Upper lobe of right lung (tissue), 1 donor: ENCODE measurements at regions not wholly inside any gene's neighbourhood (a gene's known extent, or its start where the extent isn't known, plus 50 kb on each side); places are given as distances from the start of the nearest gene placed in this dataset.

Experiments
- ATAC-seq: fragments of 200-7000 bp; cut with Tn5 transposase; one replicate; pipeline ENCODE4 v1.9.1; 2020; ENCODE audit warnings: mild to moderate bottlenecking, moderate library complexity
- DNase-seq: peaks from one replicate; pipeline ENCODE4 v3.0.0-alpha.2; 2020
- H3K27ac ChIP-seq: fragments of 200-600 bp; one replicate; pipeline ENCODE4 v1.8.0; 2022
- H3K27me3 ChIP-seq: fragments of 200-600 bp; one replicate; pipeline ENCODE4 v1.8.0; 2022; ENCODE audit warnings: mild to moderate bottlenecking
- H3K36me3 ChIP-seq: fragments of 200-600 bp; one replicate; pipeline ENCODE4 v1.8.0; 2022
- H3K4me1 ChIP-seq: fragments of 200-600 bp; one replicate; pipeline ENCODE4 v1.8.0; 2022
- H3K4me3 ChIP-seq: fragments of 200-600 bp; one replicate; pipeline ENCODE4 v1.8.0; 2022; ENCODE audit warnings: mild to moderate bottlenecking
- H3K9me3 ChIP-seq: fragments of 200-600 bp; one replicate; pipeline ENCODE4 v1.8.0; 2022
- CTCF ChIP-seq: fragments of 200-600 bp; IDR thresholded peaks from one replicate; pipeline ENCODE4 v1.8.0; 2022; ENCODE audit warnings: antibody characterized with exemption
- intact Hi-C: fragments of 100-400 bp; cut with DNase I; formaldehyde crosslinking; loops from one replicate; pipeline ENCODE4 v1.11.0; 2022
- donor health status: DM: no; HTN: yes; CAD: no; lungs with severe emphysema.

GRCh38 chr2:67082813-67083212 lies 314.3 kb upstream of the ETAA1 start:
- no peaks in the 10 kb centered on the region for H3K36me3 ChIP-seq
- no peaks in the 10 kb centered on the region for H3K27me3 ChIP-seq
- H3K9me3 ChIP-seq: no peaks in the 10 kb centered on the region
- ATAC-seq (no peak), DNase-seq (no peak)
- no peak overlapping the region for H3K27ac ChIP-seq
- intact Hi-C loops: no loop called here
- TF ChIP-seq CTCF: no peak
- H3K4me3 ChIP-seq: no peak overlapping the region
- H3K4me1 ChIP-seq: no peaks in the 10 kb centered on the region

- no peak for DNase-seq
- intact Hi-C loops: no loop called here
- no peak for TF ChIP-seq CTCF
- no peaks in the 10 kb centered on the region for H3K27me3 ChIP-seq
- H3K36me3 ChIP-seq: no peaks in the 10 kb centered on the region
- no peaks in the 10 kb centered on the region for H3K4me1 ChIP-seq
- ATAC-seq: no peak
- H3K27ac ChIP-seq: no peak overlapping the region
- no peaks in the 10 kb centered on the region for H3K9me3 ChIP-seq
- H3K4me3 ChIP-seq: no peak overlapping the region
Measured at GRCh38 chr2:67083951-67084350, 313.2 kb upstream of the ETAA1 start.

GRCh38 chr2:67085146-67085545 lies 312.0 kb upstream of the ETAA1 start:
- Histone ChIP-seq H3K27ac (no peak overlapping the region), H3K36me3 (no peaks in the 10 kb centered on the region), H3K27me3 (no peaks in the 10 kb centered on the region), H3K9me3 (no peaks in the 10 kb centered on the region), H3K4me3 (no peak overlapping the region), H3K4me1 (no peaks in the 10 kb centered on the region)
- no peak for ATAC-seq
- no peak for TF ChIP-seq CTCF
- no peak for DNase-seq
- intact Hi-C loops: no loop called here

- no peaks in the 10 kb centered on the region for H3K36me3 ChIP-seq
- no peaks in the 10 kb centered on the region for H3K27me3 ChIP-seq
- H3K27ac ChIP-seq: no peak overlapping the region
- no peak overlapping the region for H3K4me3 ChIP-seq
- no peak for ATAC-seq
- no peak for TF ChIP-seq CTCF
- DNase-seq: no peak
- intact Hi-C loops: no loop called here
- no peaks in the 10 kb centered on the region for H3K9me3 ChIP-seq
- peaks cover 4% of the 10 kb centered on the region for H3K4me1 ChIP-seq
Measured at GRCh38 chr2:67091681-67092080, 305.5 kb upstream of the ETAA1 start.

- no peak for TF ChIP-seq CTCF
- H3K27ac ChIP-seq: no peak overlapping the region
- no peak for DNase-seq
- peaks cover 4% of the 10 kb centered on the region for H3K4me1 ChIP-seq
- ATAC-seq: no peak
- intact Hi-C loops: no loop called here
- no peak overlapping the region for H3K4me3 ChIP-seq
- H3K27me3 ChIP-seq: no peaks in the 10 kb centered on the region
- no peaks in the 10 kb centered on the region for H3K9me3 ChIP-seq
- H3K36me3 ChIP-seq: no peaks in the 10 kb centered on the region
Measured at GRCh38 chr2:67095121-67095520, 302.0 kb upstream of the ETAA1 start.

- Histone ChIP-seq H3K36me3 (no peaks in the 10 kb centered on the region), H3K4me3 (no peak overlapping the region), H3K9me3 (peaks cover under 1% of the 10 kb centered on the region), H3K4me1 (peaks cover 4% of the 10 kb centered on the region), H3K27me3 (no peaks in the 10 kb centered on the region), H3K27ac (no peak overlapping the region)
- ATAC-seq (no peak), DNase-seq (no peak)
- intact Hi-C loops: no loop called here
- TF ChIP-seq CTCF: no peak
Measured at GRCh38 chr2:67096886-67097285, 300.2 kb upstream of the ETAA1 start.
